ENCODE measurements at regions not wholly inside any gene's neighbourhood (a gene's known extent, or its start where the extent isn't known, plus 50 kb on each side); places are given as distances from the start of the nearest gene placed in this dataset.

DNA sequence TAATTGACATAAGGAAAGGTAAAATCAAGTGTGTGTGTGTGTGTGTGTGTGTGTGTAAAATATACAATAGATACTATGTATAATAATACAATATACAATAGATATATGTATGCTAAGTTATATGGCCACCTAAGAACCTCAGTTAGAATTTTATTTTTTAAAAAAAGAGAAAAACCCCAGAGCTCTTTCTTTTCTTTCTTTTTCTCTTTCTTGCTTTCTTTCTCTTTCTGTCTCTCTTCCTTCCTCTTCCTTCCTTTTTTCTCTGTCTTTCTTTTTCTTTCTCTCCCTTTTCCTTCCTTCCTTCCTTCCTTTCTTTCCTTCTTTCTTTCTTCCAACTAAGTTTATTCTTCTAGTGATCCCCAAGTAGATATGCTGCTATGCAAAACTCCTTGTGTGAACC lies 64.6 kb upstream of the FN1 start:
- DNase-seq (ENCODE audit: low spot score), result no peak

DNA sequence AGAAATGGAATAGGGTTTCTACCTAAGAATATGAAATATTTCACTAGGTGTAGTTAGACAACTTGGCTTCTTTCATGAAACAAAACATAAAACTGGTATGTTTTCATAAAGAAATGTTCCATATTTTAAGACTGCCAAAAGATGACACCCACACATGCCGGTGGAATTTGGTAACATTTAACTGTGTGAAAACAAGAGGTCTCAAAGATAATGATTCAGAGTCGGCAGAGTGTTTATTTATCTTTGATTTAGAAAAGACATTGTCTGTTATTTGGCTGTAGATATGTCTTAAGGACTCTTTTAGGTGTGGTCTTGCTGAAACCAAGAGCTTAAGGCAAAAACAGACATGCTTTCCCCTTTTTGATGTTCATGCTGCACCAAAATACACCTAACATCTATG lies 63.5 kb upstream of the FN1 start:
- peak; percentile 32 for DNase-seq (ENCODE audit: low spot score)

DNA sequence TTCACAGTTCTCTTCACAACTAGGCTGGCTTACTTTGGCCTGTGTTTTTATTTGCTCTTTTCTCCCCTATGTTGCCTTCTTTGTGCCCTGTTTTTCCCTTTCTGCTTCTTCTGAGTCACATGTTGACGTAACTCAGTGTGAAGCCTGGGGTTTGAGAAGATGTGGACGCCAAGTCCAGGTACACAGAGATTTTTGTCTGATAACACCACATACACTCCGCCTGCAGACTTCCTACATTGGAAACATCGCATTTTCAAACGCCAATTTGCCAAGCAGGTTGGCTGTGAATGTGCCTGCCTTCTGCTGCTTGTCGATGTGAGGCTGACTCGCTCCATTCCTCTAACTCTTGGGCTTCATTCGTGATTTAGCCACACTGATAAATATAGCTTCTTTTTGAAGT lies 62.6 kb upstream of the FN1 start:
- DNase-seq (ENCODE audit: low spot score), result no peak

DNA sequence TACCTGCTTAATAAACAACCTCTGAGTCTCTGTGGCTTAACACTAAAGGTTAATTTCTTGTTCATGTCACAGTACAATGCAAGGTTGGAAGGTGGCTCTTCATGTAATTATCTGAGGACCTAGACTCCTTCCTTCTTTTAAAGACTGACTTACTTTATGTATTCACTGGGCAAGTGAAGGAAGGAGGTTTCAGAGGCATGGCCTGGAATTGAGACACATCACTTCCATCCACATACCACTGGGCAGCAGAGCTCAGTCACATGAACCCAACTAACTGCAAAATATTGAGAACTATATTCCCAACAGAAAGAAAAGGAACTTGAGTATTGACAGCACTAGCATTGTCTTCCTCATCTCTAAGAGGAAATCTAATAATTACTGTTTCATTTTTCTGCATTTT lies 57.5 kb upstream of the FN1 start:
- no peak for DNase-seq (ENCODE audit: low spot score)

DNA sequence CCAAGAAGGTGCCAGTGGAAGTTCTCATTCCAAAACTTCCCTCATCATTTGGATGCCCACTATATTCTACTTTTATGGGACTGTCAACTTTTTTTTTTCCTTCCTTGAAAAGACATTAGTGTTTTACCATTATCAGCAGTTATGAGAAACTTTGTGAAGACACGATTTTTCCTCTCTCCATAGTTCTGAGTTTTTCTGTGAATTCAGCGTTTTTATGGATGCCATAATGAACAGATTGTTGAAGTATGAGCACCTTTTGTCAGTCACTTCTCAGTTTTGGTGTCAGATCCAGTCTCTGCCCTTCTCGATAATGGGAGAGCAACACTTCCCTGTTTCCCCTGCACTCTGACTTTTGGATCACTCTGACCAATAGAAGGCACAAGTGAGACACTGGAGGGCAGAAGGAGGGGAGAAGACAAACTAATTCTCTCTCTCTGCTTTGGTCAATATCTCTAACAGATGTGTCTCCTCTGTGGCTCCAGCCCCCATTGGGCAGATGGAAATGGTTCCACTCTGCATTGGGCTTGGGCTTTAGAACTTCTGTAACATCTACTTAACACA lies 53.5 kb upstream of the FN1 start:
- no peak for DNase-seq (ENCODE audit: low spot score)

DNA sequence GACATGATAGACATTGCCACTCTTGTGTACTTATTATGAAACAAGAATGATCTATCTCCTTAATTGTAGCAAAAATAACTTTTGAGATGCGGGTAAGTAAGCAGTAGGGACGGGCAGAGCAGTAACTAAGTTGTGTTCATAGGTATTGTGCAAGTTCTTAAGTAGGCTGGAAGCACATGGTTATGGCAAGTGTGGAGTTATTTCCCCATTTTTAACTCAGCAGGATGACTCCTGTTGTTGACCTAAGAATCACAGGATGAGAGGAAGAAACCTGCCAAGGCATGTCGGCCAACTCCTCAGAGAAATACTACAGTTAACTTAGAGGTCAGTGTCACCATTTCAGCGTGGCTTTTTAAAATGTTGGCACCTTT lies 51.1 kb upstream of the FN1 start:
- no peak for DNase-seq (ENCODE audit: low spot score)

DNA sequence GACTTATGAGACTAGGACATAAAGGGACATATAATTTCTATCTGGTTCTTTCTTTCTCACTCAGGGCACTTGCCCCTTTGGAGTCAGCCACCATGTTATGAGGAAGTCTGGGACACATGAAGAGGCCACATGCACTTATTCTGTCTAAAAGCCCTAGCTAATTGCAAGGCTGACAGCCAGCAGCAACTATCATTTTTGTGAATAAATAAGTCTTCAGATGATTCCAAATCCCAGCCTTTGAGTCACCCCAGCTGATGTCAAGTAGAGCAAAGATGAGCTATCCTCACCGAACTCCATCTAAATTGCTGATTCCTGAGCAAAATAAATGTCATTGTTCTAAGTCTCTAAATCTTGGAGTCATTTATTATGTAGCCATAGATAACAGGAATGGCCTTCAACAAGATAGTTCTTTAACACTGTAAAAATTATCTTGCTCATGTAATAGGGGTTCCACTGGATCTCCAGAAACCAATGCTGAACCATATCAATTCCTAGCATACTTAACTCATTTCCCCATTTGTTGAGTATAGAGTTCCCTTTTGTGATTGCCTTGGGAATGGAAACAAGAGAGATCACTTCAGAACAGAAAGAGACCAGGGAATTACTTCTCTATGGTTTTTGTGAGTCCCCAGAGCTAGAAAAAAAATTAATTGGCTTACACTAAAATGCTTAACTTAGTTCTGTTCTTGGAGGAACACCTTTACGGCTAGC lies 50.6 kb upstream of the FN1 start:
- no peak for DNase-seq (ENCODE audit: low spot score)

Measured in AG20443 (cell line).